IPS-NIHi7 (cell line): ENCODE measurements at regions not wholly inside any gene's neighbourhood (a gene's known extent, or its start where the extent isn't known, plus 50 kb on each side); places are given as distances from the start of the nearest gene placed in this dataset.

ENCODE experiments used
- DNase-seq: peaks from one replicate; pipeline ENCODE4 v3.0.0; 2012; ENCODE audit warnings: mixed read lengths; ENCODE audit errors: extremely low spot score

DNA sequence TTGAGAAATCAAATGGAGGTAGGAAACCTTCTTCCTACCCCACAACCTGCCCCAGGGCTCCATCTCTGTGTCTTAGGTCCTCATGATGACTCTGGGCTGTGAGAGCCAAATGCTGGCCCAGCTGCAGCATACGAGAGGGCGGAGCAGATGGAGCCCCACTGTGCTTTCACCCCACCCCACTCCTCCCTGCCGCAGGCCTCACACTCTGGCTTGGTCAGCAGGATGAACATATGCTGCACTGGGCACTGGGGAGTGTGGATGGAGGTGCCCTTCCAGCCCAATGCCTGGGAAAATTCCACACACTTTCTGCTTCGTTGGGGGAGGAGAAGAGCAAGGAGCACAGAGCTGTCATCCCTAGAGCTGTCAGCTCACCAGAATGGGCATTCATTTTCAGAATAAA lies 271.6 kb upstream of the CADM1 start:
- DNase-seq = no peak

DNA sequence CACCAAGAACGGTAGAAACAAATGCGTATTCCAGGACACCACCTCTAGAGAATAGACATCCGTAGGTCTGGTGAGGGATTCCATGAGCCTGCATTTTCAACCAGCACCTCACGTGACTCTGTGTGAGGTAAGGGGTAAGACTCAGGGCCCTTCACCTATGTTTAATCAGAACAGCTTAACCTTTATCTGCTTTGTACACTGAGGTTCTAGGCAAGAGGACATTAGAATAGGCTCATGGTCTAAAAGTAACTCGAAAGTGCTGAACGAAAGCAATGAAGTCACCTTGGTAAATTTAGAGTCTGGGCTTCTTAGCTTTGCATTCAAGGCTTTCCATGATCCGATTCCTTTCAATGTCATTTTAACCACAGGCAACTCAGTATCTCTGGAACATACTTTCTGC lies 270.5 kb upstream of the CADM1 start:
- no peak for DNase-seq

DNA sequence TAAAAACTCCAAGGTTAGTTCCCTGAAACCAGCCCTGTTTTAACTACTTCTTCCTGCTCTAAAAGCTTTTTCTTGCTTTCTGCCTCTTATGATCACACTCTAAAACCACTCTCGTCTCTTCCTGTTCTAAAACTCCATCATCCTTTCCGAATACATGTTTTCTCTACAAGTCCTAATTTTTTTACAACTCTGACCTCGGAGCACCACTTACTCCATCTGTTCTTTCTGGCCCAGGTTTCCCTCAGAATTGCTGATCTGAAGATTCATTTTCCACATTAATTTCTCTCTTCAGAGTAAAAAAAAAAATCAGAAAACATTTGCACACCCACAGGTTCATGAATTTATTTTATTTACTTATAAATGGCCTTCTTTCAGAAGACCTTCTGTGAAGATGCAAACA lies 265.7 kb upstream of the CADM1 start:
- DNase-seq = no peak

DNA sequence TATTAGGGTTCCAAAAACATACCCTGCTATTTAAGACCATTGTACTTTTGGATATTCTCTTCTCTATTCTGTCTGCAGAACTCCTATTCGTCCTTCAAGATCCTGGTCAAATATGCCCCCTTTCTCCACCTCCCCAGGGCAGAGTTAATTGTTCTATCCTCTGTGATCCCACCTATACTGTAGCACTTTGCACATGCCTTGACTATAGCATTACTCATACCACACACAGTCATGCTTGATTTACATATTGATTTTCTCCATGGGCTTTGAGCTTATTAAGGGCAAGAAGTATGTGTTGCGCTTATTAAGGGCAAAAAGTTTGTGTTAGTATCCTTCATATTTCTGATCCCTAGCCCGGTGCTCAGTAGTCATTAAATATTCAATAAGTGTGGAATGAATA lies 263.7 kb upstream of the CADM1 start:
- no peak for DNase-seq

DNA sequence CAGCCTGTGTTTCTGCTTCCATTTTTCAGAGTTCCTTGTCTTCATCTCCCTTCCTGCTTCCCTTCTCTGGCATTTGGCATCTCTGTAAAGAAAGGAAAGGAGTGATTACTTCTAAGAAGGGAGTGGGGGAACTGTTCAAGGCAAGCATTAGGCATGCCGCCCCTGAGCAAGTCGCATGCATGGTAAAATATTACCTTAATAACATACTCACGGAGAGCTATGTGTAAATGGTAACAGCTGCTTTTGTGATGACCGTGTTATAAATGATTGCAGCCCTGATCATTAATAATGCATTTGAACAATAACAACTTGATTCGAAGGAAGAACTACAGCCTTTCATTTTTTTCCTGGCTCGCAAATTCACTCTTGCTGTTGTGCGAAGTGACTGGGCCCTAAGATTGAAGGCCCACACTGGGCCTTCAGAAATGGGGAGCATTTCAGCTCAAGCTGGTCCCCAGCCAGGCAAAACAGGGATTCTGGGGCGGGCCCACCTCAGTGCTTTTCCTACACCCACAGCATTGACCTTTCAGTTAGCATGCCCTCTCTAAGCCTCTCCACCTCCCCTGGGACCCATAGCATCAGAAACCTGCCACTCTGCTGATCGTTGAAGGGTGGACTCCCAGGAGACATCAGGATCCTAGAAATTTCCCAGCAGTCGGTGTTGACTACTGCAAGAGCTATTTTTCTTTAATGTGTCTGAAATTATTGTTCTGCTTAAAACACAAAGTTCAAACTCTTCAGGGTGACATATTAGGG lies 263.0 kb upstream of the CADM1 start:
- no peak for DNase-seq

DNA sequence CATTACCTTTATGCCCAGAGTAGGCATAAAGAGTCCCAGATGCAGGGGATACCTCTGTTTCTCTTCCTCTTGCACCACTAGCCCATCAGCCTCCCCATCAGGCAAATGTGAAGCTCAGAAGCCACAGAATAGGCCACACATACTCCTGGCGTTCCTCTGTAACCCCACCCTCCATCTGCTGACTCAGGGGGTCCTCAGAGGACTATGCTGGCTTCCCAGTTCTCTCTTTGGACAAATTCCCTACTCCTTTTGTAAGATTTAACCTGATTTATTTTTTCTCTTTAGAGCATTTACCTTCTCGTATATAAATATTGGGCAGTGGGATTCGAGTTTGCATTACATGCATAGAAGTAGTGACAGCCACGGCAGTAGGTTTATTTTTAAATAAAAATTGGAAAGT lies 262.3 kb upstream of the CADM1 start:
- DNase-seq = no peak

DNA sequence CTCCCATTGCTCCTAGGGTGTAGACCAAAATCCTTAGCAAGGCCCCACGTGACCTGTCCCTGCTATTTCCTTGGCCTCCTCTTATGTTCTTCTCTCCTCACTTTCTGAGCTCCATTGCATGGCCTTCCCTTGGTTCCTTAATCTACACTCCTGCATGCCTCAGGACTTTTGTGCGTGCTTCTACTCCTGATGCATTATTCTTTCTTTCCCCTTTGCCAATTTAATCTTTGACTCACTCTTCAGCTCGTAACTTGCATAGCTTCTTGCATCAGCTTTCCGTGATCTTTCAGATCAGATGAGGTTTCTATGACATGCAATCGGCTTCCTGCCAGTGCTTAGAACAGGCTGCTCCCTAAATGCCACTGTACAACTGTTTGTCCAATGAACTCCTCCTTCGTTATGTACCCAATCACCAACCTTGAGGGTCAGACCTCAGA lies 261.6 kb upstream of the CADM1 start:
- no peak for DNase-seq

DNA sequence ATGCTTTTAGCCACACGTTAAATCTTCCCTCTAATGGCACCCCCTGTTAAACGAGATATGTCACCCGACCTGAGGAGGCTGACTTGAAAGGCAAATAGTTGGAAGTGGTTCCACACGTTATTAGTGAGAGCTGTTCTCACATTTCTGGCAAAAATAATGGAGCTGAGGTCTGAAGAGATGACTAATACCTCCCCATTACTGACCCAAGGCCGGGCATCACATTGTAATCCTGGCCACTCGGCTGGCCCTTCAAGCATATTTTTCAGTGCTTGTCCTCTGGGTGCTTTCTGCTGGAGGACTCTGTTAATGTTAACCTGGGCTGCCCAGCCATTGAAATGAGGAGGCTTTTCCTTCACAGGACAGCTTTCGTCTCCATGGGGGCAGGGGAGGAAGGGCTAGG lies 260.0 kb upstream of the CADM1 start:
- DNase-seq = no peak

DNA sequence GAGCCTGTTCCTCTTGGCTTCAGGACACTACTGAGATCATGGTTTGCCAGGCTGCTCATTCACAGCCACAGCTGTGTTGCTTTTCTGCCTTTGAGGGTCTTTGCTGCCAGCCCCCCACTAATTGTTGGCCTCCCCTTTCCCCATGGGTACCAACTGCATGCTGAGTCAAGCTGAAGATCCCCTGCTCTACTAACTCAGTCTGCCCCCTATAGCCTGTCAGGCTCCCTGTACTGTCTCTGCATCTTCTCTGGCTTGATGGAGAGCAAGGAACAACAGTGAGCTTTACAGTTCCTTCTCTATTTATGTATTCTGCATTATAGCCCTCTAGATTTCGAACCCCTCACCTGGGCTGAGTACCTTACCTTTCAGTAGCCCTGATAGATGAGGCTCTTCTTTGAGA lies 257.6 kb upstream of the CADM1 start:
- DNase-seq = no peak

DNA sequence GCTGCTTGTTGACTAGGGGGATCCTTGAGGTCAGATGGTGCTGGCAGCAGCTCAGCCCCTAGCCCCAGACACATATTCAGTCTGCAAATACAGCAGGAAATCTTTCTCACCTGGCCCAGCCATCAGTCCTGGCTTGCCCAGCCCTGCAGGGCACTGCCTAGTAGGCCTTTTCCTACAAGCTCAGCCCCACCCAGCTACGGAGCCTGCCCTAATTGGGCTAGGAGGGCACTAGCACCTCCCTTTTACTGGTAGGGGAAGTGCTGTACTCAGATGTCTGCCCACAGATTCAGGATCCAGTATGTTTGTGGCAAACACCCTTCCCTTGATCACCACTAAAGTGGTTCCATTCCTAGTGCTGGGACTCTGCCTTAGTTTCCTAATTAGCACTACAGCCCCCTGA lies 257.1 kb upstream of the CADM1 start:
- no peak for DNase-seq

DNA sequence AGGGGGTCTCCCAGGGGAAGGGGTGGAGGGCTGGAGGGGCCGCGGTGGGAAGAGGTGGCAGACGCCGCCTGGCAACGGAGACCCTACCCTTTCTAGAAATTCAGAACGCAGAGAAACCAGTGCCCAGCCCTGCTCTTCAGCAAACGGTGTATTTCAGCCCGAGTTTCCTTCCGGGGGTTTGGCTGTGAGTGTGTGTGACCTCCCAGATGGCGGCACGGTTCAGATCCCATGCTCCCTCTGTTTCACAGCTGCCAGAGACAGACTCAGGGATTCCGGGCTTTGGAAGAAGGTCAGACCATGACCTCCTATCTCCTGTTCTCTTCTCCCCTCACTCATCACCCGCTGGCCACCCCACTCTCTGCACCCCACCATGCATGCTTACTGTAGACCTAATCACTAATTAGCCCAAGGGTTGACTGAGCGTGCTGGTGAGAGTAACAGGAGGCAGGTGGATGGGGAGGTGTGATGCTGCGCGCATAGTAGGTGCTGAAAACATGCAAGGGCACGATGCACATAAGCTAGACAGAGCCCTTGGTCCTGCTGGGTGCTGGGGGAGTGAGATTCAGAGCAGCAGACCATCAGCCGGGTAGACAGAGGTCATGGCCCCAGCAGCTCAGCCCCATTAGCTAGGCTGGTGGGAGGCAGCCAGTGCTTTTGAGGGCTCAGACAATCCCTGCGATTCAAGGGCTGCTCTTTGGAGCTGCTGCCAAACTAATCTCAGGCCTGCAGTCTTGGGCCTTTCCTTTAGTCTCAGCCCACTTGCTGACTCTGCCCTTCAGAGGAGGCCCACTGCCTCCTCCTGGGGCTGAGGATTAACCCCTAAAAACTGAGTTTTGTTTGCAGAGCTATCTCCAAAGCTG lies 256.5 kb upstream of the CADM1 start:
- DNase-seq = no peak

DNA sequence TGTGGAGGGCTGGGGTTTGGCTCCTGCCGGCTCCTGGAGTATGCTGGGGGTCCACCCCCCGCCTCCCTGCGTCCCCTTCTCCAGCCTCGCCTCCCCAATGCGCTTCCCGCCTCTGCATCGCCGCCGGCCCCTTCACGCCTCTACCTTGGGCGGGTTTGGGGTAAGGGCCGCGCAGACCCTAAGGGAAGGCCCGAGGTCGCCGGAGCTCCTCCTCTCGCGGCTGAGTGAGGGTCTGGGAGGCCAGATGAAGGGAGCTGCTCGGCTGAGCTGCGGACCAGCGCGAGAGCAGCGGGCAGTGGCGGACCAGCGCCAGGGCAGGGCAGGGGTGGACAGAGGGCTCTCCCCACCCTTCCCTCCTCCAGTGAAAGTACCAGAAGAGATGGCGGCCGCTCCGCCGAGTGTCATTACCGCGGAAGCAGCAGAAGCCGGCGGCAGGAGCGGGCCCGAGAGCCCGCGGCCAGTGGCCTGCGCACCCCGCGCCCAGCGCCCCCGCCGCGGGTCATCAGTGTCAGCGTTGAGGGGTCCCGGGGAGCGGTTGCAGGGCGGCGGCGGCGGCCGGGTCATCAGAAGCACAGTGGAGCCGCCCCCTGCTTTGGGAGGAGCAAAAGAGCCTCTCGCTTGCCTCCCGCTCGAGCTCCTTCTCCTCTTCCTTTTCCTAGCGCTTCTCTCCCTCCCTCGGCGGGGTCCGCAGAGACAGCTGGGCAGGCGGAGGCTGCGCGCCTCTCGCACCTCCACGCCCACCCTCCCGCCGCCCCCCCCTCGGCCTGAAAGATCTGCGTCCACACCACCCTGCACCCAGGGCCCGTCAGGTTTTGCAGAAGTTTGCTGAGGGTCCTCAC lies 255.6 kb upstream of the CADM1 start:
- peak; percentile 54 for DNase-seq

DNA sequence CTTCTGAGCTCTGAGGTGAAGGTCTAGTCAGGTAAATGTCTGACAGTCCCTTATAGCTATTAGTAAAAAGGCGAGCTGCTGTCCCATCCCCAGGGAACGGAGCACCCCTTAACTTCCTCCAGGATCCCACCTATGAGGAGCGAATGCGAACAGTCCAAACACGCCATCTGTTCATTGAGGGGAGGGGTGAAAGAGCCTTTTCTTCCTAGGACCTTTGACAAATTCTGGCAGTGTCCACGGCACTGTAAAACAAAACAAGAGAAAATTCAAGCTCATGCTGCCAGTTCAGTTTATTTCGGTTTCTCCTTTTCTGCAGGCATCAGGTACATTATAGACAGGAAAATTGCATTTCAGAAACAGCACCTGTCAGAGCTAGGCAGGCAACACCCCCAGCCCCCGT lies 253.8 kb upstream of the CADM1 start:
- no peak for DNase-seq

DNA sequence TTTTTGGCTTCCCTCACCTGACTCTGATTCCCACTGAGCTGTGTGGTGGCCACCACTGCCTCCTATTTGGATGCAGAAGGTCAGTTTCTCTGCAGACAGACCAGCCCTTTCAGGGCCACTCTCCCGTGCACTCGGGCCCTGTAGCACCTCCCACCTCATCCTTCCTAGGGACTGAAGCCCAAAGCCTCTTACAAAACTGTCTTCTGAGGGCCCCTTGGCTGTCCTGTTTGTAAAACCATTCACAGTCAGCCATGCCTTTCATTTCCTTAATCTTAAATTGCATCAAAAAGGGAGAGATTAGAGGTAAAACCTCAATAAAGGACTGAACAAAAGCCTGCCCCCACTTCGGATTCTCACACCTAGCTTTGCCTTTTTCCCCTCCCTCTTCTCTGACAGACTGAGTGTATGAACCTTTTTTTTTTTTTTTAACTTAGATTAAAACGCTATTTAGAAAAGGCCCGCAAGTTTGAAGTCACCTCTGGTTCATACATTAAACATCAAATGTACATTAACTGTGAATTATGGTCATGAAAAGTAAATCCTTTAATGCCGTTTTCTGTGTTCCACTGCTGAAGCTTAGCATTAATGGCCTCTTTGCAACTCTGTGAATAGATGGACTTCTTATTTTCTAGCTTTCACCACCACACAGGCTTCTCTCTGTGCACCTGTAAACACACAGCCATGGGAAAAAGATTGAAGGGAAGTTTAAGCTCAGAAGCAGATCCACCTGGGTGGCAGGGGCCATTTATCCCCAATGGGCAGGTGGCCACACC lies 247.2 kb upstream of the CADM1 start:
- DNase-seq = no peak

DNA sequence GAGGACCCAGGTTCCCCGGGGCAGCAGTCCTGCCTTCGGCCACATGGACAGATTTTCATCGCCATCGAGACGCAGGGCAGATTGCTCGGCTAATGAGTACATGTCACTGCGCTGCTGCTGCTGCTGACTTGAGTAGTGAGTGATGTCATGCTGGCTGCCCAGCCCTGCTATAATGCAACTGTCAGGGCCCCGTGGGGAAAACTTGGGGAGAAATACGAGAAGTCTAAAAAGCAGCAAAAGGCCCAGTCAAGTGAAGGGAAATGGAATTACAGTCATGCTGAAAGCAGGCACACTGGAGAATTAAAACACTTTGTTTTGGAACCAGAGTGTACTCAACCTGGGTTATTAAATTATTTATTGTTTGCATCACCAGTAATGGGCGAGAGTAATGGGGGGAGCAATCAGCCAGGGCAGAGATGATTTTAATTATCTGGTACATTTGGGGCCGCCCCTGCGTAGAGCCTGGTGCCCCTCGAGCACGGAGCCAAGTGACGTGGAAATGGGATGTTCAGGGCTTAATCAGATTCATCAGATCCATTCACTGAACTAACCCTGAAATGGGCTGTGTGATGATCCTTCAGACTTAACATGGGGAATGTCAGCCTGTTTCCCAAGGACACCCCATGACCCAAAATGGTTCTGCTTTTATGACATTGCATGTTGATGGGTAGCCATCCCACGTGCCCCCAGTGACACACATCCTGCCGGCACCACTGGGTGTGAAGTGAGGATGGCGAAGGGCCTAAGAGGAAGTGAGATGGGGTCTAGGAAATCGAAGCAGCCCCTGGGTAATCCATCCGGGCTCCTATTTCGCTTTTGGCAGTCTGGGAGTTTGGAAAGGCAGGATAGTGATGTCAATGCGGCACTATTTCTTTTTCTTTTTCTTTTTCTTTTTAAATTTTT lies 241.6 kb upstream of the CADM1 start:
- no peak for DNase-seq

DNA sequence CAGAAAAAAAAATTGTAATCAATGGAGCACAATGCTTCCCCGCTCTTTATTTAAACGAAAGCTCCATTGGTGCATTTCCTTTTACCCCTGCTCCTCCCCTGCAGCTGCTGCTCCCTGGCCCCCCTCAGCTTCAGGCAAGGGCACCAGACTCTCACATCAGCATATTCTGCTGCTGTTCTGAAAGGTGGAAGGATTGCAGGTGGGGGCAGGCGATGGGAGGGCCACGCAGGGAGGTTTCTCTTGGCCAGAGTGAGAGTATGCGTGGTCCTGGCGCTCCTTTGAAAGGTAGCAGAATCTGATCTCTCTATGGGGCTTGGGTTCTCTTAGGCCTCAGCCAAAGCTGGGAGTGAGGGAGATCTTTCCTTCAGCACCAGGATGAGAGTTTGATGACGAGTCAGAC lies 240.9 kb upstream of the CADM1 start:
- no peak for DNase-seq

DNA sequence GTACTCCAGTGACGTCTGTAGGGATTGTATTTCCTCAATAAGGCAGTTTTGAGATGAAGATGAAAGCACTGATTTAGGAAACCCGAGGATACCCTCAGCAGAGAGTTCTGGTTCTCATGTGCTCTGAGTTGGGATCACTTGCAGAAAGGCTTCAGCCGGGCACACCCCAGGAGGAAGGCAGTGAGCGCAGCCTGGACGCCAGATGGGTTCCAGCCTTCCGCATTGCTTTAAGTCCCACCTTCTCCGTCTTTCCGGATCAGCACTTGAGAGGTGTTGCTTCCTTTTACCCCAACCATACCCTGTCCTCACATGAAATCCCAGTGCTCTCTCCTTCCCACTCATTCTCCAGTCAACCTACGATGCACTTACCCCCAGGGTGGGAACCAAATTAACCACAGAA lies 239.5 kb upstream of the CADM1 start:
- DNase-seq = no peak

DNA sequence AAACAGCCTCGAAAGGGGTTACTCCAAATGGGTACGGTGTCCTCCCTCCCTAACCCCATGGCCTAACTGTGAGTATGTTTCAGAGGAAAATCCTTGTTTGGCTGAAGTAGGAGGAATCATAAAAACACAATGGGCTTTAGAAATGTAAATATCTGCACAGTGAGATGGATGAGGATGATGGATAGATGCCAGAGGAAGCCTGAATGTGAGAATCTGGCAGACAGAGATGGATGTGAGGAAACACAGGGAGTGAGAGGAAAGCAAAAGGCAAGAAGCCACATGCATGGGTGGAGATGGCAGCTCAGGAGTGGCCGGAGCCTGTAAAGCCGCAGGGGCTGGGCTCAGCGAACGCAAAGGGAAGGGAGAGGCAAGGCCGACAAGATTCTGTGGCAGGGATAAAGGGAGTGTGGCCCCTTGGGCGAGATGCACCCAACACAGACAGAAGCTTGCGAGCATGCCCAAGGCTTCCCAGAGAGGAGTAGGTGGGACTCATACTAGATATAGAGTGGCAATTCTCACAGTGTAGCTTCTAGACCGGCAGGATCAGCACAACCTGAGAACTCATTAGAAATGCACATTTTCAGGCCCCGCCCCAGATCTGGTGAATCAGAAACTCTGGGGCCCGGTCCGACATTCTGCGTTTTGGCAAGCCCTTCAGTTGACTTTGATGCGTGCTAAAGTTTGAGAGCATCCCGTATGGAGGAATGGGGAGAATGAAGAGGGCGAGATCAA lies 237.3 kb upstream of the CADM1 start:
- DNase-seq = no peak

DNA sequence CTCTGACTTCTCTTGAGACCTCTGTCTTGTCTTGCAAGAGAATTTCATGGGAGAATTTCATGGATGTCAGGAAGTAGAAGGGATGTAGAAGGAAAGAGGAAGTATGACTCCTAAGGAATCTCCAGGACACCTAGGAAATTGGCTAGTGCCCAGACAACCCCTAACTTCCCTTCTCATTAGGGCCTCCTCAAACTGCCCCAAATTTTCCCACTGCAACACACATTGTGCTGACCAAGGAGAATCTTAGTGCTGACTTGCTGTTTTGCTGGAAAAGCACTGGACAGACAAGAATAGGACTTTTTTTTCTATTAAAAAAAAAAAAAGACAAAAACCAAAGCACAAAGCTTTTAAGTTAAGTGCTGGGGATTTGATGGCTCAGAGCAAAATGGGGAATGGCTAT lies 236.1 kb upstream of the CADM1 start:
- no peak for DNase-seq

DNA sequence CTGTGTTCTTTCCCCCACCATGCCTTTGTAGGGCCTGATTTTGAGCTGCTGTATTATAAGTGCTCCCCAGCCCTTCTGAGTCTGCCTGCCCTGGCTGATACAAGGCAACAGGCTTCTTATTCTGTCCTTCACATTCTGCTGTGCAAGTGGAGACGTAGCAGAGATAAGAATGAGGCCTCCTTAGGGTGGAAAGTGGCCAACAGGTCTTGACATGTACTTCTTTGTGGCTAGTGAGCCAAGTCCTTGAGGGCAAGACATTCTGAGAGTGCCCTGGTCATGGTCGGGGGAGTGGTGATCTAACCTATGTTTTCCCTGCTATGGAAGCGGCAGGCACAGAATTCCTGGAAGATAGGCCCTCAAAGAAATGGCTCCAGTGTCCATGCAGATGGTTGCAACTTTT lies 235.7 kb upstream of the CADM1 start:
- no peak for DNase-seq
